Fibroblast of peridontal ligament (primary cell): ENCODE measurements at regions not wholly inside any gene's neighbourhood (a gene's known extent, or its start where the extent isn't known, plus 50 kb on each side); places are given as distances from the start of the nearest gene placed in this dataset.

ENCODE experiments used
- DNase-seq: peaks from one replicate; pipeline ENCODE4 v3.0.0-alpha.2; 2010; ENCODE audit errors: extremely low read depth

- DNase-seq, result no peak
Observed at GRCh38 chr4:140316799-140317198, 56.6 kb upstream of the SCOC start.

DNA sequence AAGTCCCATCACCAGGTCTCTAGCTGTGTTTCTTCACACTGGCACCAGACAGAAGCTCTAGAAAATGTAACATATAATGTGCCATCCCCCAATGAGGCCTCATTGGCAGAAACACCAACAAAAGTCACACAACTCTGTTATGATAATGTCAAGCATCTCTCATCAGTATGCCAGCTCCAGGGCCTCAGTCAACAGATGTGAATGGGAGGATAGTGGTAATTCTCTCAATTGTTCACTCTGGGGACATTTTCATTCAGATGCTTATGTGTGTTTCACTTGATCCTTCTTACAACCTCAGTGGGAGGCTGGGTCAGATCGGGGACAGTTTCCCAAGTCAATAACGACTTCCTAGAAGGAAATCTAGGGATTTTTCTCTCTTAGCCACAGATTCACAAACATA lies 57.5 kb upstream of the SCOC start:
- no peak for DNase-seq

- DNase-seq, result no peak
Observed at GRCh38 chr4:140315438-140315837, 58.0 kb upstream of the SCOC start.

- DNase-seq, result no peak
Observed at GRCh38 chr4:140315019-140315418, 58.4 kb upstream of the SCOC start.

- DNase-seq, result no peak
Observed at GRCh38 chr4:140312100-140312499, 61.3 kb upstream of the SCOC start.

DNA sequence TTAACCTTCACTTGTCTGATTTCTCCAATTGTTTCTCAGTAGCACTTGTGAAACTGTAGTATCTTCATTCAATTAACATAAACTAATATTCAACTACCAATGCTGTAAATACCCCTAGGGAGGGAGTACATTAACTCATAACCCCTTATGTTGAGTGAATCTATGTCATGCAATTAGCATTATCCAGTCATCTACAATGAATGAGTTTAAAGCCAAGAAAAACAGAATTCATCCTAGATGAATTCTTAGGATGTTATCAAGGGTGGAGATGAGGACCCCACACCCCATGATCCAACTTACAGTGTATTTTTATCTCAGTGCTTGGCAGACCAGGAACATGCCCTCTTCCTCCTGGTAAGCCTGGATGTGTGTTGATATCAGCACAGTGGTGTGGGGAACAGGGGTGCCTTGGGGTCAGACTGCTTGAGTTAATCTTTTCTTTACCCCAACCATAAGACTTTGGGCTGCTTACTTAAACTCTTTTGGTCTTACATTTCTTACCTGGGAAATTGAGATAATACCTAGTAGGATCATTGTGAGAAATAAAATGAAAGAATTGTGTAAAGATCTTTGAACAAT lies 62.1 kb upstream of the SCOC start:
- DNase-seq, result no peak

GRCh38 chr4:140309124-140309870 lies 64.1 kb upstream of the SCOC start:
- DNase-seq, result peak; percentile 64

- peak; percentile 80 for DNase-seq
Observed at GRCh38 chr4:140308366-140309123, 64.9 kb upstream of the SCOC start.

DNA sequence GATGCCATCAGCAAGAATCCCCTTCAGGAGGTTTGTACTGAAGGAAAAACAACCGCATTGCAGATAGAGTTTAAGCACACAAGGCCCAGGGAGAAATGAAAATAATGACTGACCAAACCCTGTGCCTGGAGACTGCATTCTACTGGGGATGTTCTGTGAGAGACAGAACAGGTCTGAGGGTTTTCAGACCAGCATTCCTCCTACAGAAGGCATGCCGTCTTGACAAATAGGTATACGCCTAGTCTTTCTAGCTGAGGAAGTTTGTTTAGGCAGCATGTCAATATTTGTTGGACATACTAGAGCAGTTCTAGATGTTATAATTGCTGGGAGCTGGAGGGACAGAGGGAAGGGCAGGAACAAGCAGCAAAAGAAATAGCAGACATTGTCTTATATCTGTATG lies 68.4 kb upstream of the SCOC start:
- DNase-seq, result no peak

- peak; percentile 29 for DNase-seq
Observed at GRCh38 chr4:140304346-140304745, 69.1 kb upstream of the SCOC start.

- no peak for DNase-seq
Observed at GRCh38 chr4:140302151-140302859, 71.1 kb upstream of the SCOC start.

- peak; percentile 50 for DNase-seq
Observed at GRCh38 chr4:140300271-140300970, 73.0 kb upstream of the SCOC start.

DNA sequence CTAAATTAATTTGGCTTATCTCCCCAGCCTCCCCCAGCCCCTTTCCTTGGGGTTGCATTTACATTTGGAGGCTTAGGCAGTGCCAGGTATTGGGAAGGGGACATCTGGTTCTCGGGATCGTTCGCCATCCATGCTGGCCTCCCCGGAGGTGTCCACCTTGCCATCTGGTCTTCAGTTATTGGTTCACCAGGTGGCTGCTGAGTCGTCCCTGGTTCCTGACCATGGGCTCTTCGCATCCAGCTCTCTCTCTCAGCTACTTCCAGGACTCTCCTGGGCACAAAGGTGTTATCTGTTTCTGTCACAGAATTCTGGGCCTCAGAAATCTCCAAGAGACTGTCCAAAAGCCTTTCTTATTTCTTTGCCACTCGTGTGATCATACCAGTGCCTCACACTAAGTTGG lies 75.4 kb upstream of the SCOC start:
- DNase-seq, result no peak

DNA sequence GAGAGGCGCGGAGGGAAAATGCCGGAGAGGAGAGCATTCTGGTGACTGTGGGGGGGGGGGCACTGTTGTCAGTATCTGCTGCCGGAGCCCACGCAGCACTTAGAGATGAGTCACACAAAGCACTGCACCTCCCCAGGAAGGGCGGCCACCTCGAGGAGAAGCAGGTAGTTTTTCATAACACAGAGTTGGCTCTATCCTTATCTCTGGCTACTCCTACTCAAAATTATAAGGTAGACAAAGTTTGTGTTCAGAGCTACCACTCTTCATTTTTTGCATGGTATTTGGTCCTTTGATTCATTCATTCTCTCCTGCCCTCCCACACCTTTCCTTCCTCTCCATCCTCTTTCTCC lies 76.2 kb upstream of the SCOC start:
- DNase-seq, result no peak

DNA sequence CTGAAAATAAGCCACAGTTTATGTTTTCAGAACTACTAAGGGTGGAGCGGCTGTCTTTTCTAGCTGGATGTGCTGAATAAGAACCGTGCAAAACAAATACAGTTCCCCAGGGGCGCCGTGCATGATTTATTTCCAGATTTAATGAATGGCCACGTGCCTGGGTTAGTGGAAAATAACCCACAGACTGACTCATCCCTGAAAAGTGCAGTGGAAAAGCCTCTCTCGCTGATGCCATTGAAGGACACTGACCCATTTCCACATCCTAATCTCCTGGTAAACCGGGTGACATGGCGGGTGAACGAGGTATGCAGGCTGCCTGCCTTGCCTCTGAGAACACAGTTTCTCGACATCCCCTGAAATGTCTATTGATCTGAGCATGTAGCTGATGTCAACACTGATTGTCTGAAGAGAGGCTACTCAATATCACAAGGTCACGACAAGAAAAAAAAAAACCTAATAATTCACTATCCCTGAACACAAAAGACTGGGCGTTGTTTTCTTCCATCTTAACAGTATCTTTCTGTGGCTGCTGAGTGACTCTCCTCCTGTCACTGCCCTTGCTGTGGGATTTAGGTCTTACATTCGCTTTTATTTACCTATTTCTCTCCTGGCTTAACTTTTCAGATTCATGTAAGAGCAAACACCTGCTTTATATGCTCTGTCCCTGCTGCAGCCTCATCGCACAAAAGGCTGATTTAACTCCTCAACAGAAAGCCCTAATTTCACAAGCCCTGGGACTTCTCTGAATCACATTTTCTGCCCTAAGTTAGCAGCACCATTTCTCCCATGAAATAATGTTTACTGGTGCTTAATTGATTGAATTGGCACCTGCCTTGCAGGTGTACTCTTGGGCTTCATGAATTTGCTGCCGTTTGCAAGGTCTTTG lies 76.9 kb upstream of the SCOC start:
- peak; percentile 98 for DNase-seq

DNA sequence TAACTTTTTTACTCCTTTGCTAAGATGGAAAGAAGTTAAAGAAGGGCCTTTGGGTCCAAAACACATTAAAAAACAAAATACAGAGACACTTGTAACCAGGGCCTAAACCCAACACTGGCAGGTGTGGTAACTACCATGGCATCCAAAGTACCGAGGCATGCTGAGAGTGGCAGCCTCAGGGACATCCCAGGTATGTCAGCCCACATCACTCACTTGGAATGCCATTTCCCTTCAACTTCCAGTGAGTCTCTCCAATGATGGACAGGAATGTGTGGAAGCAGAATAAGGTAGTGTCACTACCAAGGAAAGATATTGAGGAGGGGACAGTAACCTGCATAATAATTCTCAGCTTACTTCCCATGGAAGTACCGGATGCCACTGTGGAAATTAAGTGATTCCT lies 79.5 kb upstream of the SCOC start:
- DNase-seq, result no peak

DNA sequence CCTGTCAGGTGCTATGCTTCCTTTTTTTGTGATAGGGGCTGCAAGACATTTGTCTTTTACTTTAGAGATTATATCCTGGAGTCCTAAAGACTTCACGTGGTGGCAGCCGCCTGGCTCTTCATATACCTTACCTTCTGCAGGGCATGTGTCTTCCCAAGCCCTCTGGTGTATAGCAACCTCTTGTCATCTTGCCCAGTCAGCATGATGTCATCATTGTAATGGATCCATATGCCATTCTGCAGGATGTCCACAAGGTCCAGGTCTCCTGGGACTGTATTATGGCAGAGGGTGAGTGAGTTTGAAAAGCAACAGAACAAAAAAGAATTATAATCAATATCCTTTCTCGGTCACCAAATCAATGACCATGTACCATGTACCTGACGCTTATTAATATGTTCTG lies 82.2 kb upstream of the SCOC start:
- DNase-seq, result peak; percentile 41

GRCh38 chr4:140289486-140289885 lies 84.0 kb upstream of the SCOC start:
- no peak for DNase-seq

DNA sequence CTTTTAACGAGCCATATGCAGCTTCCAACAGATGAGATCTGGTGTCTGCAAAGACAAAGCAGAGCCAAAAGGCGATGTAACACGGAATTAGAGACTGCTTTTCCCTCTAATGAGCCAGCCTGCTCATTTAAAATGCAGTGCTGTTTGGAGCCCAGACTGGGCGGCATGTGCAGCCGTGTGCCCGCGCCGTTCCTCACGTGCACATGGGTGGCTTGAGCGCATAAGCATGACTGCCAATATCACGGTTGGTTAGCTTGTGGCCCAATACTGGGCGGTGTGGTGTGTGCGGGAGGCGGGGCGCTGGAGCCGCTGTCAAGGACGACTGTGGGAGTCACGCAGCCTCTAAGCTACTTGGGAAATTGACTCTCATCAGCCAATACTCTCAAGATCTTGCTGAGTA lies 87.0 kb upstream of the SCOC start:
- DNase-seq, result peak; percentile 65

- DNase-seq, result no peak
Observed at GRCh38 chr4:140284456-140284855, 89.0 kb upstream of the SCOC start.
